H1 (cell line): ENCODE measurements at regions not wholly inside any gene's neighbourhood (a gene's known extent, or its start where the extent isn't known, plus 50 kb on each side); places are given as distances from the start of the nearest gene placed in this dataset.

Experiments used
- CTCF ChIA-PET: fragments of 300-600 bp; sonication (Branson Sonifier 250); formaldehyde crosslinking; loops from one replicate; lab custom pipeline; 2021; ENCODE audit not compliant: partially characterized antibody; lab: Charles Lee
- POLR2A ChIA-PET: fragments of 300-600 bp; sonication (Branson Sonifier 250); formaldehyde crosslinking; loops from one replicate; lab custom pipeline; 2021; ENCODE audit warnings: inconsistent platforms; ENCODE audit not compliant: partially characterized antibody; lab: Charles Lee
- DNase-seq, 2 experiments: peaks; one replicate each; pipeline versions ENCODE4 v3.0.0 to v3.0.0-alpha.2; 2010 to 2022; ENCODE audit warnings: low spot score in 2 of 2, low read depth in 1 of 2, mixed read lengths in 1 of 2
- FAIRE-seq: peaks from 2 replicates; lab custom pipeline; 2011; peaks lifted over from hg19 to GRCh38; lab: Jason Lieb, UNC
- H2AFZ ChIP-seq: 2 replicates; pipeline ENCODE4 v1.8.1; 2012; ENCODE audit warnings: low read length, inconsistent platforms
- H2AK5ac ChIP-seq: 2 replicates; pipeline ENCODE4 v1.6.1; 2013; ENCODE audit warnings: low read depth, low read length
- H2BK120ac ChIP-seq: replicated peaks from 2 replicates; pipeline ENCODE3; 2013; ENCODE audit warnings: low read depth, low read length, inconsistent platforms
- H2BK12ac ChIP-seq: 2 replicates; pipeline ENCODE4 v1.6.1; 2013; ENCODE audit warnings: low read depth, low read length
- H2BK15ac ChIP-seq: 2 replicates; pipeline ENCODE4 v1.6.1; 2013; ENCODE audit warnings: low read length
- H2BK20ac ChIP-seq: 2 replicates; pipeline ENCODE4 v1.6.1; 2013; ENCODE audit warnings: low read length
- H2BK5ac ChIP-seq: 2 replicates; pipeline ENCODE4 v1.6.1; 2013; ENCODE audit warnings: low read depth, low read length
- H3K14ac ChIP-seq: 2 replicates; pipeline ENCODE4 v1.6.1; 2013; ENCODE audit warnings: inconsistent platforms; ENCODE audit not compliant: insufficient read length
- H3K18ac ChIP-seq: 2 replicates; pipeline ENCODE4 v1.6.1; 2013; ENCODE audit warnings: low read length; ENCODE audit errors: extremely low read depth
- H3K23ac ChIP-seq: 2 replicates; pipeline ENCODE4 v1.6.1; 2013; ENCODE audit warnings: inconsistent platforms; ENCODE audit not compliant: insufficient read length
- H3K23me2 ChIP-seq: 2 replicates; pipeline ENCODE4 v1.6.1; 2013; ENCODE audit warnings: low read depth, low read length
- H3K27ac ChIP-seq: 2 replicates; pipeline ENCODE4 v1.6.1; 2011; ENCODE audit warnings: low read depth, low read length, inconsistent platforms
- H3K27me3 ChIP-seq, 4 experiments: replicated peaks in 1 of 4; 1 replicate in 1 of 4; 2 replicates in 3 of 4; pipeline versions ENCODE4 v1.6.1 to v1.8.1; 2011 to 2013; ENCODE audit warnings: low read length in 3 of 4, mild to moderate bottlenecking in 3 of 4, inconsistent platforms in 2 of 4, mixed read lengths in 2 of 4, moderate library complexity in 1 of 4; ENCODE audit not compliant: control insufficient read depth in 3 of 4, insufficient read depth in 3 of 4; ENCODE audit errors: extremely low read depth in 1 of 4
- H3K36me3 ChIP-seq, 4 experiments: 2 replicates each; pipeline versions ENCODE4 v1.6.1 to v1.8.1; 2011 to 2013; ENCODE audit warnings: mild to moderate bottlenecking in 4 of 4, low read length in 3 of 4, moderate library complexity in 2 of 4, control low read depth in 1 of 4, inconsistent platforms in 1 of 4; ENCODE audit not compliant: insufficient read depth in 4 of 4, control insufficient read depth in 2 of 4
- H3K4ac ChIP-seq: replicated peaks from 2 replicates; pipeline ENCODE3; 2013; ENCODE audit warnings: low read length, low read depth, mixed read lengths, inconsistent platforms; ENCODE audit not compliant: insufficient read length
- H3K4me1 ChIP-seq, 4 experiments: replicated peaks in 1 of 4; 1 replicate in 1 of 4; 2 replicates in 3 of 4; pipeline versions ENCODE4 v1.6.1 to v1.8.1; 2011 to 2013; ENCODE audit warnings: low read length in 3 of 4, inconsistent platforms in 2 of 4, mixed read lengths in 1 of 4; ENCODE audit not compliant: insufficient read depth in 4 of 4, control insufficient read depth in 3 of 4
- H3K4me2 ChIP-seq, 2 experiments: 2 replicates each; pipeline versions ENCODE4 v1.6.1 to v1.8.1; 2011 to 2013; ENCODE audit warnings: low read depth in 2 of 2, low read length in 2 of 2, control low read depth in 1 of 2, inconsistent platforms in 1 of 2, mild to moderate bottlenecking in 1 of 2; ENCODE audit not compliant: insufficient read depth in 1 of 2
- H3K4me3 ChIP-seq, 4 experiments: fragments of 200-600, 300-600 bp in 1 of 4; sonication (generic), shearing (Covaris generic), sonication (Bioruptor Twin) in 1 of 4; 2 replicates each; pipeline versions ENCODE4 v1.5.1 to v1.8.1; 2011 to 2016; ENCODE audit warnings: low read length in 4 of 4, low read depth in 3 of 4, control low read depth in 2 of 4, inconsistent platforms in 2 of 4, mild to moderate bottlenecking in 2 of 4, mixed read lengths in 1 of 4, moderate library complexity in 1 of 4; ENCODE audit not compliant: insufficient read depth in 2 of 4; ENCODE audit errors: extremely low read depth in 1 of 4
- H3K56ac ChIP-seq: replicated peaks from 2 replicates; pipeline ENCODE3; 2013; ENCODE audit warnings: low read depth, mild to moderate bottlenecking, mixed read lengths, low read length, inconsistent platforms; ENCODE audit not compliant: insufficient read length
- H3K79me1 ChIP-seq: 2 replicates; pipeline ENCODE4 v1.6.1; 2013; ENCODE audit warnings: low read depth, low read length, control low read depth
- H3K79me2 ChIP-seq, 2 experiments: 2 replicates each; pipeline versions ENCODE4 v1.6.1 to v1.8.1; 2012 to 2013; ENCODE audit warnings: low read length in 2 of 2, mild to moderate bottlenecking in 2 of 2, inconsistent platforms in 1 of 2; ENCODE audit not compliant: insufficient read depth in 2 of 2, control insufficient read depth in 1 of 2
- H3K9ac ChIP-seq, 4 experiments: replicated peaks in 1 of 4; 1 replicate in 1 of 4; 2 replicates in 3 of 4; pipeline versions ENCODE4 v1.6.1 to v1.8.1; 2011 to 2013; ENCODE audit warnings: low read depth in 3 of 4, low read length in 3 of 4, control low read depth in 2 of 4, mild to moderate bottlenecking in 2 of 4, moderate library complexity in 2 of 4, inconsistent platforms in 1 of 4; ENCODE audit errors: extremely low read depth in 1 of 4
- H3K9me3 ChIP-seq, 2 experiments: 2 replicates each; pipeline versions ENCODE4 v1.6.1 to v1.8.1; 2012 to 2013; ENCODE audit warnings: mild to moderate bottlenecking in 2 of 2, moderate library complexity in 2 of 2, control low read depth in 1 of 2, inconsistent platforms in 1 of 2, low read depth in 1 of 2, low read length in 1 of 2, mixed read lengths in 1 of 2; ENCODE audit not compliant: insufficient read depth in 2 of 2
- H4K20me1 ChIP-seq, 2 experiments: replicated peaks in 1 of 2; 2 replicates each; pipeline versions ENCODE3 to v1.8.1; 2011 to 2013; ENCODE audit warnings: inconsistent platforms in 2 of 2, low read length in 2 of 2, mild to moderate bottlenecking in 1 of 2; ENCODE audit not compliant: insufficient read depth in 2 of 2, control insufficient read depth in 1 of 2
- H4K5ac ChIP-seq: 2 replicates; pipeline ENCODE4 v1.6.1; 2013; ENCODE audit warnings: low read length, low read depth, mixed read lengths, inconsistent platforms; ENCODE audit not compliant: insufficient read length
- H4K8ac ChIP-seq: 2 replicates; pipeline ENCODE4 v1.8.0; 2013; ENCODE audit warnings: mild to moderate bottlenecking, moderate library complexity, low read length, inconsistent platforms; ENCODE audit not compliant: insufficient read depth; ENCODE audit errors: extremely low read depth
- H4K91ac ChIP-seq: replicated peaks from 2 replicates; pipeline ENCODE3; 2013; ENCODE audit warnings: low read length, mixed read lengths, inconsistent platforms; ENCODE audit not compliant: insufficient read length
- ASH2L ChIP-seq: fragments of 200-600, 300-600 bp; sonication (generic); IDR thresholded peaks from one replicate; pipeline ENCODE4 v1.7.1; 2017; ENCODE audit warnings: low read length
- KDM5A ChIP-seq: fragments of 200-600 bp; IDR thresholded peaks from 2 replicates; pipeline ENCODE4 v1.7.1; 2012; ENCODE audit warnings: mild to moderate bottlenecking, low read length, inconsistent platforms, mixed read lengths
- RNF2 ChIP-seq: fragments of 200-900, 300-1000 bp; sonication (generic); IDR thresholded peaks from 2 replicates; pipeline ENCODE4 v1.7.1; 2016; ENCODE audit warnings: borderline replicate concordance, low read depth, mild to moderate bottlenecking, antibody characterized with exemption, low read length; ENCODE audit not compliant: poor library complexity, severe bottlenecking; ENCODE audit errors: missing control alignments
- WGBS, 2 experiments: shearing (Covaris generic) in 1 of 2; methylation state at CpG; one replicate each; pipeline versions ENCODE4 v1.1.6 to v1.1.7; 2013 to 2015; ENCODE audit warnings: low lambda C conversion rate in 2 of 2, mixed read lengths in 2 of 2, inconsistent platforms in 1 of 2, low coverage in 1 of 2, missing lambda C conversion rate in 1 of 2; ENCODE audit not compliant: insufficient replicate concordance in 2 of 2, insufficient coverage in 1 of 2, insufficient read length in 1 of 2; ENCODE audit errors: extremely low coverage in 1 of 2, missing lambda C conversion rate in 1 of 2; 5-methylcytosine and 5-hydroxymethylcytosine counted together
- TF ChIP-seq, protein P1 (sequence below): IDR thresholded peaks from 2 replicates; pipeline ENCODE4 v1.6.1; 2011; ENCODE audit warnings: low read depth, mild to moderate bottlenecking, low read length; ENCODE audit not compliant: insufficient read depth

DNA sequence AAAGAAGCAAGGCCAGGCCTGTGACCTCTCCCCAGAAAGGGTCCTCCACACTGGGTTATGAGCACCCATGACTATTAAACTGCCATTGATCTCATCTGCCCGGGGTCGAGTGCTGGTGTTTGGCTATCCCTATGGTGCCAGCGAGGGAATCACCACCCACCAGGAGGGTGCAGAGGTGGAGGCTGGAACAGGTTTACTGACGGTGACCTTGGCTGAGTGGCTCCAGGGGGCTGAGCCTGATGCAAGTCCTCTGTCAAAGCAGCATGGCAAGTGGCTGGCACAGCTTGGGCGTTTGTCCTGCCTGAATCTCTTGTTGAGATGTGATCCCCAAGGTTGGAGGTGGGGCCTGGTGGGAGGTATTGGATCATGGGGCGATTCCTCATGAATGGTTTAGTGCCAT, 196.4 kb upstream of the HDAC4 start:
- H2BK12ac ChIP-seq, result no peak overlapping the region
- no peak overlapping the region for H3K4ac ChIP-seq
- H2AFZ ChIP-seq, result no peak overlapping the region
- no peak overlapping the region for H4K91ac ChIP-seq
- H3K4me3 ChIP-seq, result no peak overlapping the region
- H3K4me2 ChIP-seq, result no peak overlapping the region
- ChIA-PET CTCF (no interaction called here), POLR2A (no interaction called here)
- no peak overlapping the region for H2BK5ac ChIP-seq
- TF ChIP-seq KDM5A (no peak), RNF2 (no peak), ASH2L (no peak)
- TF ChIP-seq, protein P1, sequence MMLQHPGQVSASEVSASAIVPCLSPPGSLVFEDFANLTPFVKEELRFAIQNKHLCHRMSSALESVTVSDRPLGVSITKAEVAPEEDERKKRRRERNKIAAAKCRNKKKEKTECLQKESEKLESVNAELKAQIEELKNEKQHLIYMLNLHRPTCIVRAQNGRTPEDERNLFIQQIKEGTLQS, result no peak
- DNase-seq (no peak), FAIRE-seq (no peak)
- 90% methylated on average over 6 of the region's 6 CpGs; no CpG with 5 or more reads in 1 of the 2 experiments for WGBS, 2 experiments
- no peak overlapping the region for H2BK20ac ChIP-seq
- H3K4me1 ChIP-seq, result peaks cover 8 to 18% (median 10%) of the 10 kb centered on the region in 4 experiments
- peaks cover 0 to 2% (median 0%) of the 10 kb centered on the region in 4 experiments; a peak in 4 of 7 replicates for H3K27me3 ChIP-seq
- no peaks in the 10 kb centered on the region for H4K20me1 ChIP-seq
- H3K79me1 ChIP-seq, result no peaks in the 10 kb centered on the region
- H3K14ac ChIP-seq, result no peak overlapping the region
- H2BK15ac ChIP-seq, result no peak overlapping the region
- H3K18ac ChIP-seq, result no peak overlapping the region
- H2BK120ac ChIP-seq, result no peak overlapping the region
- no peaks in the 10 kb centered on the region for H3K36me3 ChIP-seq
- no peak overlapping the region for H3K9ac ChIP-seq
- H3K23me2 ChIP-seq, result no peaks in the 10 kb centered on the region
- no peak overlapping the region for H3K23ac ChIP-seq
- H4K8ac ChIP-seq, result no peak overlapping the region
- no peak overlapping the region for H3K56ac ChIP-seq
- no peak overlapping the region for H3K27ac ChIP-seq
- H3K79me2 ChIP-seq, result no peaks in the 10 kb centered on the region
- peaks cover 10 to 11% of the 10 kb centered on the region in 2 experiments for H3K9me3 ChIP-seq
- no peak overlapping the region for H2AK5ac ChIP-seq
- no peak overlapping the region for H4K5ac ChIP-seq
